G401 (cell line): ENCODE measurements at regions not wholly inside any gene's neighbourhood (a gene's known extent, or its start where the extent isn't known, plus 50 kb on each side); places are given as distances from the start of the nearest gene placed in this dataset.
A peak's percentile ranks its signal among the peaks of the same experiment; 100 is the strongest.

Experiments used
- DNase-seq: peaks from one replicate; pipeline ENCODE4 v3.0.0-alpha.2; 2015; ENCODE audit warnings: low spot score
- in situ Hi-C: cut with HindIII; loops from 2 replicates; pipeline ENCODE4 v1.10.0; 2016; ENCODE audit warnings: low sequenced_read_pairs, mixed read lengths

DNA sequence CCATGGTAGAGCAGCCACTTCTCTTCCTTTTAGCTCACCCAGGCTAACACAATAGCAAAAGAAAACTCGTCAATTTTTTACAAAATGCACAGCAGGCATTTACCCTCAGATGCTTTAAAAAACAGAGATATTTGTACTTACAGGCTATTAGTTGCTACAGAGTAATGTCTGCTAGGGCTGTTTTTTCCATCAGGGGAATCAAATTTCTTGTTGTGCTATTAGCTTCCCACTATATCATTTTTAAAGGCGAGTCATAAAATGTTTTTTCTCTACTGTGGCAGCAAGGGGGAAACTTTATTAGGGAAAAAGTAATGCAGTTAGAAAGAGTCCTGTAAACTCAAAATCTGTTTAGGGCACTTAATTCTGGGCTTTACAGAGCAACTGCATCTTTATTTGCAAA lies 277.9 kb upstream of the THSD7B start:
- DNase-seq: no peak
- in situ Hi-C loops: no loop called here

DNA sequence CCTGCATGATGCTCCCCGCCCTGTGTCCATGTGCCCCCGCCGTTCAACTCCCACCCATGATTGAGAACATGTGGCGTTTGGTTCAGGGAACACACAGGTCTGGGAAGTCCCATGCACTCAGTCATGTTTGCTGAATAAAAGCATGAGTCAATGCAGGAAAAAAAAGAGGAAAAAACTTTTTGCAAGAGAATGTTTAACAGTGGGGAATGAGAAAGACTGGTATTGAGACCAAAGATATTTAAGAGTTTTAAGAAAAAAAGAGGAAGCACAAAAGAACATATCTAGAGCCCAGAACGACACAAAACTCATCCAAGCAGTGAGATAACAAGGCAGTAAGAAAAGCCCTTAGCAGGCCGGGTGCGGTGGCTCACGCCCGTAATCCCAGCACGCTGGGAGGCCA lies 279.2 kb upstream of the THSD7B start:
- in situ Hi-C loops: no loop called here
- DNase-seq: no peak

DNA sequence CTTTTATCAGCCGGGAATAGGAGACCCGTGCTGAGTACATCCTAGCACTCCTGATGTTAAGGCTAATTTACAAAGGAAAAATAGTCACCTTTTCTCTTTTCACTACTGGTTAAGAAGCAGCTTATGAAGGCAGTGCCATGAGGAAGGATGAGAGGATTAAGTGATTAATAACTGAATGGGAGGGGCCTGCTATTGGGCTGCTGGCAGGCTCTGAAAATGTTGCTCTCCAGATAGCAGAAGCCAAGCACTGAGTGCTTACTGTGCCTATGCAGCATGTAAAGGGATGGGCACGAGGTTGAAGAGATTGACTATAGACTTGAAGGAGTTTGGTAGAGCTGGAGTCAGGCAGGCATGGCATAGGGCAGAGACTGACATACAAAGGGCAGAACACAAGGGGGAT lies 282.4 kb upstream of the THSD7B start:
- DNase-seq: no peak
- in situ Hi-C loops: no loop called here

DNA sequence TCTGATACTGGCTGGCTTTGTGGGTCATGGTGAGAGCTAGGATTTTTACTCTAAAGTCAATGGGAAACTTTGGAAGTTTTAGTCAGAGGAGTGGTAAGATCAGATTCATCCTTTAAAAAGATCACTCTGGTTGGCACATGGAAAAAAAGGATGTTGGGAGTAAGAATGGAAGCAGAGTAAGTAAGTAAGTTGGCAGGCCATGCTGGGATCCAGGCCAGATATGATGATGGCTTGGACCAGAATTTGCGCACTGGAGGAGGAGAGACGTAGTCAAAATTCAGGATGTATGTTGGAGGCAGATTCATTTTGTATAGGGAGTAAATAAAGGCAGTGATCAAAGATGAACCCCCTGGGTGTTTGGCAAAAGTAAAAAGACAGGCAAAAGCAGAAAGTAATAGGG lies 283.3 kb upstream of the THSD7B start:
- in situ Hi-C loops: no loop called here

DNA sequence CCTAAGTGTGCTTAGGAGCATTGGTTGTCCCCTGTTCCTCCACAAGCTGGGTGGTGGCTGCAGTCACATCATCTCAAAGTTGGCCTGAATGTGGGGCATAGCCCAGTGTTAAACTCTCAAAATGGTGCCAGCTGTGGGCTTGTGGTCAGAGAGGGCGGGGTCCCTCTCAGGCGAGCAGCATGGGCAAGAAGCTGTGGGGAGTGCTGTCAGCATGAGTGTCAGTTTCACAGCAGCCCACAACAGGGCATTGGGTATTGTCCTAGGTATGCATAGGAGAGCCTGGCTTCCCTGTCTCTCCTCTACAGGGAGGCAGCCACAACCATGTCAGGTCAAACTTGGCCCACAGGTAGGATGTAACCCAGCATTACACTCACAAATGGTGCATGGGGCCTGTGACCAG lies 285.6 kb upstream of the THSD7B start:
- in situ Hi-C loops: no loop called here
- DNase-seq: no peak

More for the DNA sequence above, 283.3 kb upstream of the THSD7B start:
- DNase-seq: no peak

DNA sequence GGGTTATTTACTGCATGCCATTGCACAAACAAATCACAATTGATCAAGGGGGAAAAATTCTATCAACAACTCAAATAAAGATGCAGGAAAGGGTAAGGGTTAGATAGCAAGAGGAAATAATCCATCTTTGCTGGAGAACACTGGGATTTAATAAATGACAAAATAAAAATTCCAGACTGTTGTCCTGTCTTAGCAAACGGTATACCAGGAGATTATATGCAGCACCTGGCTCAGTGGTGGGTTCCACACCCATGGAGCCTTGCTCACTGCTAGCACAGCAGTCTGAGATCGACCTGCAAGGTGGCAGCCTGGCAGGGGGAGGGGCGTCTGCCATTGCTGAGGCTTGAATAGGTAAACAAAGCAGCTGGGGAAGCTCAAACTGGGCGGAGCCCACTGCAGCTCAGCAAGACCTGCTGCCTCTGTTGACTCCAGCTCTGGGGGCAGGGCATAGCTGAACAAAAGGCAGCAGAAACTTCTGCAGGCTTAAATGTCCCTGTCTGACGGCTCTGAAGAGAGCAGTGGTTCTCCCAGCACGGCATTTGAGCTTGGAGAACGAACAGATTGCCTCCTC lies 296.5 kb upstream of the THSD7B start:
- in situ Hi-C loops: no loop called here
- no peak for DNase-seq

DNA sequence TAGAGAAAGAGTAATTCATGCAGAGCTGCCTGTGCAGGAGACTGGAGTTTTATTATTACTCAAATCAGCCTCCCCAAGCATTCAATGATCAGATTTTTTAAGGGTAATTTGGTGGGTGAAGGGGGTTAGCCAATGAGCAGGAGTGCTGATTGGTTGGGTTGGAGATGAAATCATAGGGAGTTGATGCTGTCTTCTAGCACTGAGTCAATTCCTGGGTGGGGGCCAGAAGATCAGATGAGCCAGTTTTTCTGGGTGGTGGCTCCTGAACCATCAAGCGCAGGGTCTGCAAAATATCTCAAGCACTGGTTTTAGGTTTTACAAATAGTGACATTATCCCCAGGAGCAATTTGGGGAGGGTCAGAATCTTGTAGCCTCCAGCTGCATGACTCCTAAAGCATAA lies 312.8 kb upstream of the THSD7B start:
- no peak for DNase-seq
- in situ Hi-C loops: no loop called here

DNA sequence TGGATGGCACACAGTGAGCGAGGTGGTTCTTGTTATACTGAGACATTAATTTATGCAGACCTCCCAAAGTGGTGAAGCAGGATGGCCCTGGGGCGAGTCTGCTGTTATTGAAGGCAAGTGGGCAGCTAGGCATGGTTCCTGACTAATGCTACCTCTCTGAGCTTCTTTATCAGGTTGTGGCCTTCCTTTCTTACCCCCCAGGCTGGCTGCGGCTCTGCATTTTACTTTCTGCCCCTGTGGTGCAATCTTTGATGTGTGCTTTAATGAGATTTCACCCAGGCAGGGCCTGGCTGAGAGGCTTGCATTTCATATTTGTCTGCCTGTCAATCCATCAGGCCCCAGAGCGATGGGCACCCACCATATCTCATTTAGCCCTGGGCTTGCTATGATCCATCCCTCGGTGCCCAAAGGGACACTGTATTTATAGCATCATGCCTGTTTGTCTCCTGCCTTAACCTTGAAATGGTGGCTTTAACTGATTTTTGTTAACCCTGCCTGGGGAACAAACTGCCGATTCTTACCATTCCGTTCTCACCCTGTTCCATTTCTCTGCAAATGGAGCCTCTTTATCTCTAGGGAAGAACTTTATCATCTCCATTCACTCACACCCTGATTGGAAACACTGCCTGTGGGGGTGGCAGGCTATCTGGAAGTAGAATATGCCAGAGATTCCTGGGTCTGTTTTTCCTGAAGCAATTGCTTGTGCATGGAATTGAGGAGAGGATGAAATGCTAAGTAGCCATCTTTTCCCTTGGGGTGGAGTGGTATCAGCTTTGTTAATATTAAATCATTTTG lies 316.2 kb upstream of the THSD7B start:
- in situ Hi-C loops: no loop called here
- no peak for DNase-seq

DNA sequence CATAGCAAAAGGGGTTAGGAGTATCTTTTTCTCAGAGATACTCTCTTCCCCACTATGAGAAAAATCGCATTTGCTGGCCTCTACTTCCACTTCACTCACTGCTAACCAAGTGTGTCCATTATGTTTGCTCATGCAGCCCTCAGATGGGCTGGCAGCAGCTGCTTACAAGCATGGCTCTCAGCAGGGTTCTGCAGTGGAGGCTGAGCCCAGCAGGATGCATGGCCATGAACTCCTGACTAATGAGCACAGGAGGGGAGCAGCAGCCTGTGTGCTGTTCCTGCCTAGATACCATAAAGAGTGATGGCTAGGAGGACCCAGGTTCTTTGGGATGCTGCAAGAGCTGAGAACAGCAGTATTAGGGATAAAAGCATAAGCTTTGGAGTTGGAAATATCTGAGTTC lies 316.9 kb upstream of the THSD7B start:
- in situ Hi-C loops: no loop called here

DNA sequence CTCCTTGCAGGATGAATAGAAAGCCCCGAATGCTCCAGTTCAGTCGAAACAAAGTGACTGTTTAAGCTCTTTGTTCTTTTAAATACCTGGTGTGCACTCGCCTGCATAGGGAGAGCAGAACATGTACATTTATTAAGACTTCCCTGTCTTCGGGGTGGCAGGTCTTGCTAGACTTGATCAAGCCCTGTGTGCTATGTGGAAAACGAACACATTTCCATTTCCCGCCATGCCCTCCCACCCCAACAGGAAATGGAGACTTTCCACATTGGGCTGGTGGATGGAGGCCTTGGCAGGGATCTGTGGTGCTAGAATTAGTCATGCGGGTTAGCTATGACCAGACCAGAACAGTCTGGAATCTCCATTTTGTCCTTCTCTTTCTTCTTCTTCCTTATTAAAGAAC lies 321.0 kb upstream of the THSD7B start:
- in situ Hi-C loops: no loop called here

More for the DNA sequence above, 316.9 kb upstream of the THSD7B start:
- DNase-seq: peak; percentile 12

DNA sequence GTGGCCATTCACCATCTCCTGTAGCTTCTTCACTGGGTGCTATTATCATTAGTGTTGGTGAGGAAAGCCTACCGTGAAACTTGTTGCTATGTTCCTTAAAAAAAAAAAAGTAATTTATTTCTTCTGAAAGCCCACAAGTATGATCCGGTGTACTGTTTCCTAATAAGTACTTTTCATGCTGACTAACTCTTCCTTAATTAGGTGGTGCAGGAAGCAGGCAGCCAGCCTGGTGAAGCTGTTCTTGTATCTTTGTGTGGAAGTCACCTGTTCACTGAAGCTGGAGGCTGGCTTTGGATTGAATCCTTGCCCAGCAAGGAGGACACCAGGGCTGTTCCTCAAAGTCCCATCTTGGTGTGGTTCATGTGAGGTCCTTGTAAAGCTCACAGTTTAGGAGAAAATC lies 321.7 kb upstream of the THSD7B start:
- in situ Hi-C loops: no loop called here
- no peak for DNase-seq

More for the DNA sequence above, 321.0 kb upstream of the THSD7B start:
- no peak for DNase-seq

DNA sequence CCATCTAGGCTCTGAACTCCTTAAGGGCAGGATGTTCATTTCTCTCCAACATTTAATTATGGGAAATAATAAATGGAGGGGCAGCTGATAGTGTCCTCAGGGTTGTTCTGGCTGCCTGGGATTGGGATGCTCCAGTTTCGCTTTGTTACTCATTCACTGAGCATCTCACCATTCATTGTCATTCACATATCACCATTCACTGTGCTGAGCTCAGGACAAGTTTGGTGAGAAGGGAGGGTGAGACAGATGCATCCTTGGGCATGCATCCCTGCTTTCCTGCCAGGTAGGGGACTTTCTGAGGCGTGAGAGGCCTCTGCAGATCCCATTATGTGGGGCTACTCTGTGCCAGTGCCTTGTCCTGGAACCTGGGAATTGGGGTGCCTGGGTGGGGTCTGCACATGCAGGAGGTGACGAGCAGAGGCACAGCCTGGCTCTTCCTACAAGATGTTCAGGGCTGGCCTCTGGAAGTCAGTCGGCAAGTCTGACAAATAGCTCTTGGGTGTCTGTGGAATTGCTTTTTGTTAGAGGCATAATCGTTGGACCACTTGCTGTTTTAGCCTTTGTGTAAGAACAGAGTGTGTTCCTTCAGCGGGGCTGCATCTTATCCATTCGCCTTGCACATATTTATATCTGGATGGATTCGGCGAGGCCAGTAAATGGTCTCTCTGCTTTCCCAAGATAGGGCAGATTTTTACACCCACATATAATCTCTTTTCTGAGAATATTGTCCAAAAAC lies 323.2 kb upstream of the THSD7B start:
- peak; percentile 8 for DNase-seq
- in situ Hi-C loops: no loop called here

DNA sequence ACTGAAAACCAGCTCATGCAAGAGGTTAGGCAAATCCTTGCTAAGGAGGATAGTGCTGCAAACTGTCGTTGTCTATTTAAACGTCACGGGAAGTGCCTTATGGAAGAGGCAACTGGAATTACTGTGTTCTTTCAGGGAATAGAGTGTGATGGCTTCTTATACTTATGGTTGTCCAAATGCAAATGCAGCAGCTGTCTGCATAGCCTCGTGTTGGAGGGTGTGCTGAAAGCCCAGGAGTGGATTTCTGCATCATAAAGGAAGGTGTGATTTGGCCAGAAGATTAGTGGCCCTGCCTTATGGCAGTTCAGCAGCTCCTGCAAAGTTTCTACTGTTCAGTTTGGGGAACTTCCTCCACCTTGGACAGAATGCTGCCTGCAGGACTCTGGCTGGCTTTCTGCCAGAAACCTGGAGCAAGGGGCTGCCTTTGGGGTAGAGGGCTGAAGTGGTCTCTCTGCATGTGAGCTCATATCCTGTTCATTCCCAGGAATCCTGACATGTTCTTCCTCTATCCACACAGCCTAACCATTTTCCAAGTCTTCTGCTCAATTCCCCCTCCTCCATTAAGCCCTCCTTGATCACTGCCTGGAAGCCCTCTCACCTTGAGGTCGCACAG lies 321.2 kb upstream of the CXCR4 start:
- DNase-seq: no peak
- in situ Hi-C loops: no loop called here

DNA sequence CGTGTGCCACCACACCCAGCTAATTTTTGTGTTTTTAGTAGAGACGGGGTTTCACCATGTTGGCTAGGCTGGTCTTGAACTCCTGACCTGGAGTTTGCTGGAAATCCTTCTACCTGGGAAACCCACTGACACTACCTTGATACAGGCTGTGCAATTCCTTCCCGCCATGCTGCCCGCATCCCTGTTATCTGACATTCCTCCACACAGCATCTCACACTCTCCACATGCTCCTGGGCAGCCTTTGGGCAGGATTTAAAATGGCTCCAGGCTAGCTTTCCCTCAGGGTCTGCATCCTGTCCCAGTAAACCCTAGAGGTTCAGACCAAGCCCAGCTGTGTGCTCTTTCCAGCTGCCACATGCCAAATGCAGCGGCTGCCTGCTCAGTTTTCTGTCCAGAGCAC lies 319.5 kb upstream of the CXCR4 start:
- no peak for DNase-seq
- in situ Hi-C loops: no loop called here

DNA sequence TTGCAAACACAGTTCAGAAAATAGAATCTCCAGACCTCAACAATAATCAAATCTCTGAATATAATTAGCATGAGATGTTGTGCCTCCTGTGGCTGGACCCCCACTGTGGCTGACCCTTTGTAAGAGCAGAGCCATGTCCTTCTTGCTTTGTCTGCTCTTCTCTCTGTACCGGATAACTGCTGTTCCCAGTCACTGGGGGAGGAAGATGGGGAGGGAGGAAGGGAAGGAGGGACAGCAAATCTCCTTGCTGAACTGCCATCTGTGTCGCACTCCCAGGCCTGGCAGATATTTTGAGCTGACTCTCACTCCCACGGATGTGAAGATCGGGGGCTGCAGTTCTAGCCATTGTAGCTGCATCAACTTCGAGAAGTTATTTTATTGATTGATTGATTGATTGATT lies 319.0 kb upstream of the CXCR4 start:
- in situ Hi-C loops: no loop called here

DNA sequence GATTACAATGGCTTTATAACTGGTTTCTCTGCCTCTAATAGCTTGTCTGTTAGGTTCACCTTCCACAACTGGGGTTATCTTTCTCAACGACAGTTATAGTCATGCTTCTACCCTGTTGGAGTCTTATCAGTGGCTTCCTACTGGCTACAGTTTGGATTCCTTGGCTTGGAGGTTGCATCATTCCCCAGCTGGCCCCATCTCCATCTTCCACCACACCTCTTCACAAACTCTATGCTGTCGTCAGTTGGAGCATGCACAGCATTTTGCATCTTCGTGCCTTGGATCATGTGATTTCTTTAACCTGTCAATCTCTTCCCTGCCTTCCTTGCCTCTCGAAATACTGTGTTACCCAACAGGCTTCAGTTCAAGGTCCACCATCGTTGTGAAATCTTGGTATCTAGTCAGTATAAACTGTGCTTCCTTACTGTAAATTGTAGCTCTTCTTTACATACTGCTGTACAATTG lies 316.3 kb upstream of the CXCR4 start:
- in situ Hi-C loops: no loop called here
- no peak for DNase-seq

More for the DNA sequence above, 319.0 kb upstream of the CXCR4 start:
- no peak for DNase-seq

DNA sequence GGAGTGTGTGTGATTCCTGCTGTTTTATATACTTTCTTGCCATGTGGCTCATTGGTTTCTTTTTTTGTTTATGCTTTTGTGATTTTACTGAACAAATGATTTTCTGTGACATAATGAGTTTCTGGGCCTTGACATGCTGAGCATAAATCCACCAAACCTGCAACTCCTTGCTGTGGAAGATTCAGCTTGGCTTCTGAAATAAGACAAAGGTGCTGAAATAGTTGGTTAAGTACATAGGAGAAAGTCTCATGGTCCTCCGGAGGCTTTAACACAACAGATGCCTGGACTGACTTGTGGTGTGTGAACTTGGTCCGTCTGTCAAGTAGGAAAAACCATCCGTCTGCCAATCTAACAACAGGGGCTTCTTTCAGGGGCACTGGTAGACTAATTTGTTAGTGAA lies 315.3 kb upstream of the CXCR4 start:
- DNase-seq: no peak
- in situ Hi-C loops: no loop called here

DNA sequence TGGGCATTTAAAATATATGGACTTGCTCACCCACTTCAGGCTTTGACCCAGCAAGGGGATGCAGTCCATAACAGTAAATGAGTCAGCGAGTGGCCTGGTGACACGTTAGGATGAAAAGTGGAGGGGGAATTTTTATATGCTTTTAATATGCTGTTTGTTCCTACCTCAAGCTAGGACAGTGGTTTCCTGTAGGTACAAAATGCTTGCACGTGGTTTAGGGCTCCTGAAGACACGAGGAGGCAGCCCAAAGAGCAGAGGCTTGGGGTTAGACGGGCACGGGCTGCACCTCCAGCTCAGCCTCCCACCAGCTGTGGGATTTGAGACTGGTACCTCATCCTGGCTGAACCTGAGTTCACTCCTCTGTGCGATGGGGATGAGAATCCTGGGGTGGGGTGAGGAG lies 306.2 kb upstream of the CXCR4 start:
- in situ Hi-C loops: no loop called here
- DNase-seq: no peak

DNA sequence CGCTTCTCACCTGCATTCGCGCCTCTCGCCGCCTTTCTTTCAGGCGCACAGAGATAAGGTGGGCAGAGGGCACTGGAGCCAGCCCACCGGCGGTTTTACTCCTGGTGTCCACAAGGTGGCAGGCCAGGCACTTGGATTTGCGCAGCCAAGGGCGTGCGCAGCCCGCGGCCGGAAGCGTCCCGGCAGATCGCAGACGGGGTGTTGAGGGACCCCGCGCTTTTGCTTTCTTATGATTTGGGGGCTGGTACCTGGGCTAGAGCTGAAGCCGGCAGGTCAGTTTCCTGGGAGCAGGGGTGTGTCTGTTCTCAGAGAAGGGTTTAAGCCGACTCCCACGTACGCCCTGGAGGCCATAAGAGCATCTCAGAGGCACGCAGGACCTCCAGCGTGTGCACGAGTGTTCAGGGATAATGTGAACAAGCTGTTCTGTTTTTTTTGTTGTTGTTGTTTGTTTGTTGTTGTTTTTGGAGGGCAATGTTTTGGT lies 305.6 kb upstream of the CXCR4 start:
- in situ Hi-C loops: no loop called here
- peak; percentile 67 for DNase-seq

DNA sequence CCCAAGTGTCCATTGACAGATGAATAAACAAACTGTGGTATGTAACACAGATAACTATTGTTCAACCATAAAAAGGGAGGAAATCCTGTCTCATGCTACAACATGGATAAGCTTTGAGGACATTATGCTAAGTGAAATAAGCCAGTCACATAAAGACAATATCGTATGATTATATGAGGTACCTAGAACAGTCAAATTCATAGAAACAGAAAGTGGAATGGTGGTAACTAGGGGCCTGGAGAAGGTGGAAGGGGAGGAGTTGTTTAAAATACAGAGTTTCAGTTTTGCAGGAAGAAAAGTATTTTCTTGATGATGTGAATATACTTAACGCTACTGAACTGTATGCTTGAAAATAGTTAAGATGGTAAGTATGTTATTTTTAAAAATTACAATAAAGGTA lies 304.6 kb upstream of the CXCR4 start:
- in situ Hi-C loops: no loop called here
- DNase-seq: no peak
